HCT116 (cell line): ENCODE measurements at regions not wholly inside any gene's neighbourhood (a gene's known extent, or its start where the extent isn't known, plus 50 kb on each side); places are given as distances from the start of the nearest gene placed in this dataset.

Experiments used
- EZH2 ChIP-seq: fragments of 200-600 bp; sonication (generic); IDR thresholded peaks from 2 replicates; pipeline ENCODE4 v1.6.1; 2017; ENCODE audit warnings: antibody characterized with exemption, mixed run types
- POLR2A ChIP-seq: IDR thresholded peaks from 2 replicates; pipeline ENCODE4 v1.7.0; 2011; ENCODE audit warnings: borderline replicate concordance; ENCODE audit not compliant: insufficient read depth, insufficient read length; ENCODE audit errors: extremely low read depth
- SP1 ChIP-seq: IDR thresholded peaks from 2 replicates; pipeline ENCODE4 v1.6.1; 2012; ENCODE audit warnings: low read depth
- YY1 ChIP-seq: IDR thresholded peaks from 2 replicates; pipeline ENCODE4 v1.6.1; 2011; ENCODE audit warnings: low read length, low read depth, moderate library complexity, mild to moderate bottlenecking; ENCODE audit not compliant: insufficient replicate concordance; ENCODE audit errors: extremely low read depth
- ZFX ChIP-seq: fragments of 450-650 bp; IDR thresholded peaks from 2 replicates; pipeline ENCODE4 v1.6.1; 2017
- TF ChIP-seq, protein P1 (sequence below): IDR thresholded peaks from 2 replicates; pipeline ENCODE4 v1.6.1; 2012

DNA sequence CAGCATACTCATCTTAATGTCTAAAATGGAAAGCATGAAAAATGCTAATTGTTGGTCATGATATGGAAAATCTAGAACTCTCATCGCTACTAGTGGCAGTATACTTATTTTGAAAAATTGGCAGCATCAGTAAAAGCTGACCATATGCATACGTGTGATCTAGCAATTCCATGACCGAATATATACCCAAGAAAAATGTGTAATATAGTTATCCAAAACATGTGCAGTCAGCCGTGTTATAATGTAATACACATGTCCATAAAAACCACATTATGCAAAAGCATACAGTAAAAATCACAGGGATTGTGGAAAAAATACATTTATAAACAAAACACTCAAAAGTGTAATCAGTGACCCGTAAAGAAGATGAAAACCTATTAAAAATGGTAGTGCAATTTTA is 439.0 kb downstream of the SH2D4B start:
- no peak for TF ChIP-seq POLR2A
- TF ChIP-seq, protein P1, sequence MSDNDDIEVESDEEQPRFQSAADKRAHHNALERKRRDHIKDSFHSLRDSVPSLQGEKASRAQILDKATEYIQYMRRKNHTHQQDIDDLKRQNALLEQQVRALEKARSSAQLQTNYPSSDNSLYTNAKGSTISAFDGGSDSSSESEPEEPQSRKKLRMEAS: no peak
- TF ChIP-seq YY1: no peak
- no peak for TF ChIP-seq SP1
- no peak for TF ChIP-seq EZH2
- no peak for TF ChIP-seq ZFX
